GM12873 (cell line): ENCODE measurements at regions not wholly inside any gene's neighbourhood (a gene's known extent, or its start where the extent isn't known, plus 50 kb on each side); places are given as distances from the start of the nearest gene placed in this dataset.

Experiments used
- CTCF ChIP-seq: IDR thresholded peaks from 2 replicates; pipeline ENCODE4 v1.5.1; 2012; ENCODE audit warnings: low read depth, mild to moderate bottlenecking, moderate library complexity, low read length, control low read depth; ENCODE audit not compliant: insufficient read depth; ENCODE audit errors: missing control alignments

- TF ChIP-seq CTCF = no peak
These were observed 502.6 kb upstream of the NR3C2 start for GRCh38 chr4:148944839-148945219.

- TF ChIP-seq CTCF = no peak
These were observed 502.1 kb upstream of the NR3C2 start for GRCh38 chr4:148944136-148944838.

GRCh38 chr4:148934926-148935578 lies 492.8 kb upstream of the NR3C2 start:
- TF ChIP-seq CTCF = no peak

- no peak for TF ChIP-seq CTCF
These were observed 484.4 kb upstream of the NR3C2 start for GRCh38 chr4:148926276-148927260.

GRCh38 chr4:148923881-148924280 lies 481.7 kb upstream of the NR3C2 start:
- no peak for TF ChIP-seq CTCF

- TF ChIP-seq CTCF = no peak
These were observed 480.3 kb upstream of the NR3C2 start for GRCh38 chr4:148922497-148922896.

GRCh38 chr4:148914734-148915133 lies 472.5 kb upstream of the NR3C2 start:
- no peak for TF ChIP-seq CTCF
